Germinal center (tissue), 1 donor: ENCODE measurements at regions not wholly inside any gene's neighbourhood (a gene's known extent, or its start where the extent isn't known, plus 50 kb on each side); places are given as distances from the start of the nearest gene placed in this dataset.

ENCODE experiments used
- DNase-seq: peaks from one replicate; pipeline ENCODE4 v3.0.0; 2012; ENCODE audit warnings: mixed read lengths, low spot score

- no peak for DNase-seq
Observed at GRCh38 chr2:122884889-122885288, 1129.4 kb downstream of the TSN start.

- DNase-seq = no peak
Observed at GRCh38 chr2:122885436-122885835, 1130.0 kb downstream of the TSN start.

- DNase-seq = no peak
Observed at GRCh38 chr2:122886479-122887145, 1131.2 kb downstream of the TSN start.

- DNase-seq = no peak
Observed at GRCh38 chr2:122899614-122900013, 1125.5 kb upstream of the CNTNAP5 start.

GRCh38 chr2:122905431-122905830 lies 1119.7 kb upstream of the CNTNAP5 start:
- DNase-seq = no peak

- DNase-seq = no peak
Observed at GRCh38 chr2:122908159-122908558, 1116.9 kb upstream of the CNTNAP5 start.

DNA sequence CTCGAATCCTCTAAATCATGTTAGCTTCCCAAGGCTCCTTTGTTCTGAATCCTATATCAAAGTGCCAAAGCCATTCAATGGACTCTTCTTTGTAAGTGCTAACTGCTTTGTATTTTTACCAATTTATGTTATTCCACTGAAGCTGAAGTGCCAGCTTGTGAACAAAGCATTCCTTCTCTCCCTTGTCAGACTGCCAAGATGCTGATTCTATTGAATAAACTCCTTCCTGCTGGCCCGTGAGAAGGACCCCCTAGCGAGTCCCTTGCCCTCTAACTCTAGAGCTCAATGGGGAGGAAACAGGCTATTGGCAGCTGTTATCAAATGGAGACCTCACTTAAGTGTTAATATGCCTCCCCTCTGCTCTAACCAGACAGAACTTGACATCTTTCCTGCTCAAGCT lies 1097.9 kb upstream of the CNTNAP5 start:
- DNase-seq = no peak

DNA sequence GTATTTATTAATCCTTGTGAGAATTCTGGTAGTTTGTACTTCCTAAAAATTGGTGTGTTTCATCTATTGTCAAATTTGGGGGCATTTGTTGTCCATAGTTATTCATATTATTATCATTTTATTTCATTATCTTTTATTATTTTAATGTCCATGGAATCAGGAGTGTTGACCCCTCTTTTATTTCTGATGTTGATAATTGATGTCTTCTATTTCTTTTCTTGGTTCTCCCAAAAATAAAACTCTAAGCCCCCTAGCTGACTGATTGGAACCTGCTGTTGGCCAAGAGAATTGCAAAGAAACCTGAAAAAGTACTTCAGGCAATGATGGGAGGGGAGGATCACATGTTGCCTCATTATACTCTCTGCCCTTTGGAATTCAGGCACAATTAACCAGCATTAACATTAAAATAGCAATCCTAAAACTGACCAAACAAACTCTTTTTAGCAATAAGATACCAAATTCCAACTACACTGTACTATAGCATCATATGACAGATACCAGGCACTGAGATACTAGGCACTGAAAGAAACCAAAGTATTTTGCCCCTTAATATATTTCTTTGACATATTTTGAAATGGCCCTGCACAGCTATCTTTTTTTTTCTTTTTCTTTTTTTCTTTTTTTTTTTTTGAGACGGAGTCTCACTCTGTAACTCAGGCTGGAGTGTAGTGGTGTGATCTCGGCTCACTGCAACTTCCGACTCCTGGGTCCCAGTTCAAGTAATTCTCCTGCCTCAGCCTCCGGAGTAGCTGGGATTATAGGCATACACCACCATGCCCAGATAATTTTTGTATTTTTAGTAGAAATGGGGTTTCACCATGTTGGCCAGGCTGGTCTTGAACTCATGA lies 1097.2 kb upstream of the CNTNAP5 start:
- no peak for DNase-seq

DNA sequence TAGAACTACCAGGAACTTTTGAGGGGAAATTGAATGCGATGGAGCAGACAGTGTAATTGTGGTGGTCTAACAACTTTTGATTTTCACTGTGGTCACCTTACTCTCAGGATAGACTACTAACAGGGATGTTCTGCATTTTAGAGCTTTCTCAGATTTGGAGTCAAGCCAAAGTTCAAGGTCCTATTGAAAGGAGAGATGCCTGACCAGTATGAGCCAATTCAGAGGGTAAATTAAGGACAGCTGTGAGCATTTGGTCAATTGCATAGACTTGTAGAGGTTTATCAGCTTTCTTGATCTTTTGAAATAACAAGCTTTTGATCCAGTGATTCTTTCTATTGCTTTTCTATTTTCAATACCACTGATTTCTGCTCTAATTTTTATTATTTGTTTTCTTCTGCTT lies 1095.7 kb upstream of the CNTNAP5 start:
- no peak for DNase-seq

DNA sequence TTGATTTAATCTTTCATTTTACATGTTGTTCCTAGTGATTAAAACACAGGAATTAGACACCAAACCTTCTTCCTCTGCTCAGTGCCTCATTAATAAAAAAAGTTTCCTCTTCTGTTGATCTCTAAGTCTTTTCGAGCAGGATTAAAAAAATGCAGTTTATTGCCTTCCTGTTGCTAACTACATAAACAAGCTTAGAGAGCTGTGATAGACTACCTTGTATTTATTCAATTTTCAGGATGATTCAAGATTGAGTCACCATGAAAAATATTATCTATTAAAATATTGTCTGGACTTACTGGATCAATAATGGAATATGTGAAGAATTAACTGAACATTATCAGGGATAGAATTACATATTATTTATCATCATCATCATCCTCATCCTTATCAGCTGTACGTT lies 1089.6 kb upstream of the CNTNAP5 start:
- no peak for DNase-seq

DNA sequence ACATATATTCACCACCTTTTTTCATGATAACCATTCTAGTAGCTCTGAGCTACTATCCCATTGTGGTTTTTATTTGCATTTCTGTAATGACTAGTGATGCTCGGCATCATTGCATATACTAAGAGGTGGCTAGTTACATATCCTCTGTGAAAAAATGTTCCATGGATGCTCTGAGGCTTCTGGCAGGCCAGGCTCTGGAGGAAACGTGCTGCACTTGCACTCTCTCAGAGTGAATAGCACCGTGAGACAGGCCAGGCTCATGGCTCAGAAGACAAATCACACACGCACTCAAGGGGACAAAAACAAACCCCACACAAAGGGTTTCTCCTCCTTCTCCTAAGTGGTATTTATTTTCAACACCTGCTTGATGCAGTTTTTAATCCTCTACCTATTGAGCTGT lies 1085.3 kb upstream of the CNTNAP5 start:
- no peak for DNase-seq

DNA sequence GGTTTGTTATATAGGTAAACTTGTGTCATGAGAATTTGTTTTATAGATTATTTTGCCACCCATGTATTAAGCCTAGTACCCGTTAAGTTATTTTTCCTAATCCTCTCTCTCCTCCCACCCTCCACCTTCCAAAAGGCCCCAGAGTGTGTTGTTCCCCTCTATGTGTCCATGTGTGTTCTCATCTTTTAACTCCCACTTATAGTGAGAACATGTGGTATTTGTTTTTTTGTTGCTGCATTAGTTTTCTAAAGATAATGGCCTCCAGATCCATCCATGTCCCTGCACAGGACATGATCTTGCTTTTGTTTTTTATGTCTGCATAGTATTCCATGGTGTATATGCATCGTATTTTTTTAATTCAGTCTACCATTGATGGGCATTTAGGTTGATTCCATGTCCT lies 1075.6 kb upstream of the CNTNAP5 start:
- DNase-seq = no peak

- DNase-seq = no peak
Observed at GRCh38 chr2:122955776-122956175, 1069.3 kb upstream of the CNTNAP5 start.

- DNase-seq = no peak
Observed at GRCh38 chr2:122960759-122961641, 1064.1 kb upstream of the CNTNAP5 start.

DNA sequence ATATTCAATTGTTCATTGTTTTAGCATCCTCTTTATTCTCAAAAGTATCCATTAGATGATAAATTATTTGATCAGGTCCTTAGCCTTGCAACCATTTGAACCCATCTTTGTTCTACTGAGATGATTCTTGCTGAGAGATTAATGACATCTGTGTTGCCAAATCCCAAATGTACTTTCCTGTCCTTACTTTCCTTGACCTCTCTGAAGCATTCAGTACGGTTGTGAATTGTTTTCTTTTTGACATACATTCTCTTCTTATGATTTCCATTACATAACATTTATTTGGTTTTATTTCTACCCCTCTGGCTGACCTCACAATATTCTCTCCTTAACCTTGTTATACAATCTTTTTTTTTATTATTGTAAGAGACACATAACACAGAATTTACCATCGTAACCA lies 1058.6 kb upstream of the CNTNAP5 start:
- no peak for DNase-seq

DNA sequence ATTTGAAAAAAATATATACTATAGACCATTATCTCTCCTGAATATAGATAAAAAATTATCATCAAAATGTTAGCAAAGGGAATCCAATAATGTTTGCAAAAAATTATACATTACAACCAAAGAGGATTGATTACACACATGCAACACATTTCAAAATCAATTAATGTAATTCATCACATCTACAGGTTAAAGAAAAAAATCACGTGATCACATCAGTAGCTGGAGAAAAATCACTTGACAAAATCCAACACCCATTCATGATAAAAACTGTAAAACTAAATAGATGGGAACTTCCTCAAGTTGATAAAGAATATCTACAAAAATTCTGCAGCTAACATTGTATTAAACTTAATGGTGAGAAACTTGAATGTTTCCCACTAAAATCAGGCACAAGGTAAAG lies 1047.5 kb upstream of the CNTNAP5 start:
- no peak for DNase-seq

- DNase-seq = no peak
Observed at GRCh38 chr2:122980671-122981070, 1044.4 kb upstream of the CNTNAP5 start.

GRCh38 chr2:122982936-122983335 lies 1042.2 kb upstream of the CNTNAP5 start:
- DNase-seq = no peak

GRCh38 chr2:122988395-122989221 lies 1036.5 kb upstream of the CNTNAP5 start:
- no peak for DNase-seq

DNA sequence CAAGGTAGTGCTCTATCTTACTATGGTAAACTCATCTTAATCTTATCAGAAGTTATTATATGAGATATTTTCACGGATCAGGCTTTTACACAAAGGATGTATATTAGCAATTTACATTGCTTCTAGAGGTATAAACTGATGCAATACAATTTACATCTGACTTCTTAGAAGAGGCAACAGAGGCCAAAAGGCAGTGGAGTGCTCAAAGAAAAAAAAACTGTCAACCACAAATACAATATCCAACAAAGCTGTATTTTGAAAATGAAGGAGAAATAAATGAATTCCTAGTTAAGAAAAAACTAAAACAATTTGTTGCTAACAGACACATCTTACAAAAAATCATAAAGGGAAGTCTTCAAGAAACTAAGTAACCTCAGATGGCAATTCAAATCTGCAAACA lies 1031.5 kb upstream of the CNTNAP5 start:
- DNase-seq = no peak

GRCh38 chr2:122999258-122999657 lies 1025.8 kb upstream of the CNTNAP5 start:
- DNase-seq = no peak

- no peak for DNase-seq
Observed at GRCh38 chr2:122999821-123000220, 1025.3 kb upstream of the CNTNAP5 start.
